GM12873 (cell line): ENCODE measurements at regions not wholly inside any gene's neighbourhood (a gene's known extent, or its start where the extent isn't known, plus 50 kb on each side); places are given as distances from the start of the nearest gene placed in this dataset.

ENCODE experiments used
- CTCF ChIP-seq: IDR thresholded peaks from 2 replicates; pipeline ENCODE4 v1.5.1; 2012; ENCODE audit warnings: low read depth, mild to moderate bottlenecking, moderate library complexity, low read length, control low read depth; ENCODE audit not compliant: insufficient read depth; ENCODE audit errors: missing control alignments

- TF ChIP-seq CTCF, result no peak
Measured at GRCh38 chr13:107361666-107362065, 793.7 kb upstream of the ARGLU1 start.

GRCh38 chr13:107360010-107360409 lies 792.1 kb upstream of the ARGLU1 start:
- no peak for TF ChIP-seq CTCF

GRCh38 chr13:107358866-107359265 lies 790.9 kb upstream of the ARGLU1 start:
- no peak for TF ChIP-seq CTCF

GRCh38 chr13:107351305-107351704 lies 783.4 kb upstream of the ARGLU1 start:
- TF ChIP-seq CTCF, result no peak

- no peak for TF ChIP-seq CTCF
Measured at GRCh38 chr13:107348925-107349324, 781.0 kb upstream of the ARGLU1 start.

GRCh38 chr13:107348471-107348870 lies 780.5 kb upstream of the ARGLU1 start:
- TF ChIP-seq CTCF, result no peak

GRCh38 chr13:107347641-107348369 lies 779.9 kb upstream of the ARGLU1 start:
- TF ChIP-seq CTCF, result no peak
